GM18909 (cell line): ENCODE measurements at regions not wholly inside any gene's neighbourhood (a gene's known extent, or its start where the extent isn't known, plus 50 kb on each side); places are given as distances from the start of the nearest gene placed in this dataset.

Experiments
- ATAC-seq: cut with Tn5 transposase; IDR thresholded peaks from one replicate; pipeline ENCODE4 v1.9.1; 2021; ENCODE audit warnings: mild to moderate bottlenecking; ENCODE audit not compliant: unreplicated experiment, poor library complexity

- ATAC-seq = no peak
These were observed 2140.1 kb upstream of the AGA start for GRCh38 chr4:179582164-179582905.

DNA sequence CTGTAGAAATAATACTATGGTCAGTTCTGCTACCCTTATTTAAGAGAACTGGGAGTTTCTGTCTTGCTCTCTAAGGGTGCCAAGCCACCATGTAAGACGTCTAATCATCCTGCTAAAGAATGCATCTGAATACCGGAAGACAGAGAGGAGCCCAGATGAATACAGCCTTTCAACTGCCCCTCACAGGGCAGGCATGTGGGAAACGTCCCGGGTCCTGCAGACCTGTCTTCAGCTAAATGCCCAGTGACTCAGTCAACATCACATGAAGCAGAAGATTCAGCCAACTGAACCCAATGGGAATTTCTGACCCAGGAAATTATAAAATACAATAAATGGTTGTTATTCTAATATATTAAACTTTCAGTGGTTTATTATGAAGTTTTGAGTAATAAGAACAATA, 2141.0 kb upstream of the AGA start:
- ATAC-seq = no peak

DNA sequence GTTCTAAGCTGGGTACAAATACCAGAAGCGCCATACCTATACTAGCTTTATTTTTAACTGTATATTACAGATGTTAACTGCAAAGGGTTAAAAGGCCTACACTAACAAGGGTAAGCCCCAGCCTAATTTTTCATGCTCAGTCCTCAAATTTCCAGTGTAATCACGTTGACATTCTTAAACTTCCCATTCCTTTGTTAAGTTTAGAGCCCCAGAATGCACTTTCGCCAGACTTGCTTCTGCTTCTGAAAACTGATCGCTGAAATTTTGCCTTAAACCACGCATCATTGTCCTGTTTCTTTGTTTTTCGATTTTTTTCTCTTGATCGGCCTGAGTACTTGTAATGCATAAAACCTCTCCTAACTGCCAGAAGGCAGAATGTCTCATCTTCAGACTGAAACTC, 2141.9 kb upstream of the AGA start:
- no peak for ATAC-seq

GRCh38 chr4:179585761-179586160, 2143.5 kb upstream of the AGA start:
- no peak for ATAC-seq

- ATAC-seq = no peak
These were observed 2144.2 kb upstream of the AGA start for GRCh38 chr4:179586460-179586859.

DNA sequence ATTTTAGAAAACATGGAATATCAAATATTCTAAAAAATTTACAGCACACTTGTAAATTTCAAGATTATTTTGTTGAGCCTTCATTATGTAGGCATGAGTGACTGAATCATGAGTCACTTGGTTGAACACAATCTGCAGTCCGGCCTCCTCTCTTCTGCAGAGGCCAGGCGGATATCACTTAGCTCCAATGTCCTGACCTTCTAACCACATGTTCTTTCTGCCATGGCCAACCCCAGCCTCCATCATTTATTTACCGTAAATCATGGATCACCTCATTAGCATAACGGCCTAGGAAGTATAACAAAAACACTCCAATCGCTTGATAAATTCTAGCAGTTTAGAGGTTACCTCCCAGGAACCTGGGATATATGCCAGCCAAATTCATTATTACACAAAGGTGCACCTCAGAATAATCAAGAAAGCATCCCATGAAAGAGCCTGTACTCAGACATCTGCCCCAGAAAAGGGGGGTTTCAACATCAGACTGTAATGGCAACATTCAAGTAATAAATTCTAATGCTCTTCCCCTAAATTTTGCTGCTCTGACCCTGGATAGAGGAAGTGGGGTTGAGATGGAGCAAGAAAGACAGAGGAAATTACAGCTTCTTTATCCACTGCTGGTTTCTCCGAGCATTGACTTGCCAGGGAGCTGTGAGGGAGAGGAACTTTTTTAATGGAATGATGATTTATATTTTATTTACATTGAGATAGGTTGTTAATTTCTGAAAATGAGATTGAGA, 2153.6 kb upstream of the AGA start:
- no peak for ATAC-seq

- ATAC-seq = no peak
These were observed 2154.4 kb upstream of the AGA start for GRCh38 chr4:179596621-179597020.

- no peak for ATAC-seq
These were observed 2155.1 kb upstream of the AGA start for GRCh38 chr4:179597301-179597700.

GRCh38 chr4:179601671-179602070, 2159.4 kb upstream of the AGA start:
- ATAC-seq = no peak

- no peak for ATAC-seq
These were observed 2163.0 kb upstream of the AGA start for GRCh38 chr4:179605196-179605595.

DNA sequence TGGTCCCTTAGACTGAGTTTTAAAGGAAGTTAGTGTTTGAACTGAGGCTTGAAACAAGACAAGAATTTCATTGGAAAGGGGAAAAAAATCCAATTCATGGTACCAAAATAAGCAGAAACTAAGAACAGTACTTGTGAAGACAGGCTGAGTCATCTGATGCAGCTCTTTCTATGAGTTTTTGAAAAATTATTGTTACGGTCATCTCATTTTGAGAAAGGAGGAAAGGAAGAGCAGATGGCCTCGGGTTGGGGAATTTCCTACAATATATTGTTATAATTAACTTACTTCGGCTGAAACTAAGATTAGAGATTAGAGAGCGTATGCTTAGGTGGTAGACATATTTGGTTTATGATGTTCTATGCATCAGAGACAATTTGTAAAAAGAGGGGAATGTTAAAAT, 2164.8 kb upstream of the AGA start:
- ATAC-seq = no peak

- no peak for ATAC-seq
These were observed 2173.5 kb upstream of the AGA start for GRCh38 chr4:179615704-179616103.

DNA sequence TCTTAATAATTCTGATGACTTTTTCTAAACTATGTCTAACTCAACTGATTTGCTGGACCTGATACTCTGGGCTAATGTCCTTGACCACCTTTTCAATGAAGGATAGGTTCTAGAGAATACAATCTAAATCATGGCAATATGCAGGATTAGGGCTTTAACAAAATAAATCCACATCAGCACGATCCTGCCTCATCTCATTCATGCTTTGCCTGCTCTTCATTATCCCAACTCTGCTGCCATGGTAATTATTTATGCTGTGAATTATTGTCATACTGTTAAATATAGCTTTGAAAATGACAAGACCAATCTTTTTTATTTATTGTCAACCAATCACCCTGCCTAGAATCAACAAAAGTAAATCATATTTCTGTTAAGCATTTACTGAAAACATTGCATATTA, 2176.7 kb upstream of the AGA start:
- no peak for ATAC-seq

DNA sequence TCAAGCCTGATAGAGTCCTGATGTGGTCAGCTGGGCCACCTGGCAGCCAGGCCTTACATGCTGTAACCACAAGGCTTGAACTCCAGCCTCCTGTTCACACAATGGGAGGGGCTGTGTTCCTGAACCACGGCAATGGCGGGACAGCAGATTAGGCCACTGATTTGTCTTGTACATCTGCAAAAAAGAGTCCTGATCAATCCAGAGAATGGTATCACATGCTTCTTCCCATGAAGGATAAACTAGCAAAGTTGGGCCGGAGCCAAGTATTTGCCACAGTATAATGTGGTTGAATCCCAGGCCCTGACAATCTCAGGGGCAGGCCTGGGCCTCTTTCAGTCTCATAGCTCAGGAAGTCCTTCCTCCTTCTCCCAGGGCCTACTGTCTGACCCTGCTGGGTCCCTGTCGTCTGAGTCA, 2182.5 kb upstream of the AGA start:
- ATAC-seq = no peak

- no peak for ATAC-seq
These were observed 2183.2 kb upstream of the AGA start for GRCh38 chr4:179625406-179625805.

GRCh38 chr4:179626687-179627086, 2184.4 kb upstream of the AGA start:
- no peak for ATAC-seq

GRCh38 chr4:179631321-179631720, 2189.1 kb upstream of the AGA start:
- no peak for ATAC-seq

GRCh38 chr4:179634862-179635261, 2192.6 kb upstream of the AGA start:
- no peak for ATAC-seq

GRCh38 chr4:179662522-179662921, 2220.3 kb upstream of the AGA start:
- no peak for ATAC-seq

DNA sequence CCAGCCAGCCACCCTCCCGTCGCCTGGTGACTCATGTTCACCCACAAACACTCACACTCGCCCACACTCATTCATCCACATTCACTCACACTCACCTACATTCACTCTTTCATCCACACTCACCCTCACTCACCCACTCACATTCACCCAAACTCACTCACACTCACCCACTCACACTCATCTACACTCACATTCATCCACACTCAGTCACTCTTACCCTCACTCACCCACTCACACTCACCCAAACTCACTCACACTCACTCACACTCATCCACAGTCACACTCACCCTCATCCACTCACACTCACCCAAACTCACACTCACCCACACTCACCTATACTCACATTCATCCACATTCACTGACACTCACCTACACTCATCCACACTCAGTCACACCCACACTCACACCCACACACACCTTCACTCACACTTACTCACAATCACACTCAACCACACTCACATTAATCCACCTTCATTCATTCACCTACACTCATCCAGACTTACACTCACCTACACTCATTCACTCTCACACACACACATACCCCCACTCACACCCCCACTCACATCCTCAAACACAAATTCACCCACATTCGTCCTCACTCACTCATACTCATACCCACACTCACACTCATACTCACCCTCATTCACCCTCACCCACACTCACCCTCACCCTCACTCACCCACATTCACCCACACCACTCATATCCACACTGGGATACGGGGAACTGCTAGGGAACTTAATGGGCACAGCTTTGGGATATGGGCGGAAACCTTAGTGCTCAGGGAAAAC, 2221.6 kb upstream of the AGA start:
- no peak for ATAC-seq

DNA sequence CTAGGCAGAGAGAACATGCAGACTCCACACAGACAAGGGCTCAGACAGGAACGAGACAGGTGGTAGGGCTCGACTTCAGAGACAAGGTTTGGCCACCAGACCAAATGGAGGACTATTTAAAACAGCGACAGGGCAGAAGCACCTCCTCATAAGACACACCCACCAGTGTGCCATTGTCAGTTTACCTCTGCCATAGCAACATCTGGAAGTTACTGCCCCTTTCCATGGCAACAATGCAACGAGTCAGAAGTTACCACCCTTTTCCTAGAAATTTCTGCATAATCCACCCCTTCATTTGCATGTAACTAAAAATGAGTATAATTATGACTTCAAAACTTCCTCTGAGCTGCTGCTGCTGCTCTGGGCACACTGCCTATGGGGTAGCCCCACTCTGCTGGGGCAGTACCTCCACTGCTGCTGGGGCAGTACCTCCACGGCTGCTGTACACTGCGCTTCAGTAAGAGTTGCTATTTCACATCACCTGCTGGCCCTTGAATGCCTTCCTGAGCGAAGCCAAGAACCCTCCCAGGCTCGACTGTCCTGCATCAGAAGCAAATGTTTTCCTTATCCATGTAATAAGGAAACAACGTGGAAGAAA, 2222.3 kb upstream of the AGA start:
- ATAC-seq = no peak
